K562 (cell line): ENCODE measurements at regions not wholly inside any gene's neighbourhood (a gene's known extent, or its start where the extent isn't known, plus 50 kb on each side); places are given as distances from the start of the nearest gene placed in this dataset.
A peak's percentile ranks its signal among the peaks of the same experiment; 100 is the strongest.

Source experiments
- BACH1 ChIP-seq: fragments of 200-800 bp; sonication (Bioruptor generic); IDR thresholded peaks from 2 replicates; pipeline ENCODE4 v1.6.1; 2016; ENCODE audit warnings: missing genetic modification characterization, missing compliant biosample characterization
- BDP1 ChIP-seq: IDR thresholded peaks from 3 replicates; pipeline ENCODE4 v1.6.1; 2011; ENCODE audit not compliant: insufficient read length, insufficient read depth
- BRD9 ChIP-seq: fragments of 450-650 bp; IDR thresholded peaks from 2 replicates; pipeline ENCODE4 v1.6.1; 2018; ENCODE audit warnings: low read depth; ENCODE audit not compliant: partially characterized antibody
- CBFA2T3 ChIP-seq: fragments of 450-650 bp; IDR thresholded peaks from 2 replicates; pipeline ENCODE4 v1.6.1; 2017
- CBX1 ChIP-seq: sonication (generic); IDR thresholded peaks from 2 replicates; pipeline ENCODE4 v1.6.1; 2016; ENCODE audit warnings: antibody characterized with exemption, low read depth, mild to moderate bottlenecking
- CREM ChIP-seq: IDR thresholded peaks from 2 replicates; pipeline ENCODE4 v1.6.1; 2014; ENCODE audit warnings: antibody characterized with exemption, low read depth
- FOSL1 ChIP-seq: fragments of 200-800 bp; sonication (Bioruptor generic); conservative IDR thresholded peaks from 2 replicates; pipeline ENCODE4 v1.6.1; 2016; ENCODE audit warnings: missing genetic modification characterization, missing compliant biosample characterization
- HDAC1 ChIP-seq, 2 experiments: fragments of 450-650 bp; IDR thresholded peaks; 2 replicates each; pipeline ENCODE4 v1.6.1; 2016 to 2017; ENCODE audit warnings: inconsistent platforms in 1 of 2, mild to moderate bottlenecking in 1 of 2, moderate library complexity in 1 of 2
- HOMEZ ChIP-seq: fragments of 250-450 bp; sonication (Bioruptor Pico); IDR thresholded peaks from 2 replicates; pipeline ENCODE4 v1.4.0; 2020; ENCODE audit warnings: mild to moderate bottlenecking, moderate library complexity
- JUND ChIP-seq, 2 experiments: IDR thresholded peaks; 2 replicates in 1 of 2; 3 replicates in 1 of 2; pipeline ENCODE4 v1.6.1; 2011; ENCODE audit warnings: borderline replicate concordance in 2 of 2, low read depth in 2 of 2, low read length in 2 of 2, improper control_type of control experiment in 1 of 2, missing biosample characterization in 1 of 2, missing genetic modification characterization in 1 of 2, missing genetic modification reagents in 1 of 2
- KAT8 ChIP-seq: fragments of 450-650 bp; IDR thresholded peaks from 2 replicates; pipeline ENCODE4 v1.6.1; 2016; ENCODE audit warnings: low read depth, mild to moderate bottlenecking
- NCOA4 ChIP-seq: fragments of 450-650 bp; IDR thresholded peaks from 2 replicates; pipeline ENCODE4 v1.6.1; 2018; ENCODE audit warnings: mild to moderate bottlenecking; ENCODE audit not compliant: partially characterized antibody
- NCOR1 ChIP-seq: fragments of 450-650 bp; IDR thresholded peaks from 2 replicates; pipeline ENCODE4 v1.6.1; 2016; ENCODE audit warnings: mild to moderate bottlenecking, moderate library complexity
- NRF1 ChIP-seq, 2 experiments: fragments of 450-650 bp; IDR thresholded peaks in 1 of 2; conservative IDR thresholded peaks in 1 of 2; 2 replicates each; pipeline ENCODE4 v1.6.1; 2014; ENCODE audit warnings: mild to moderate bottlenecking in 2 of 2
- NUFIP1 ChIP-seq: fragments of 450-650 bp; IDR thresholded peaks from 2 replicates; pipeline ENCODE4 v1.6.1; 2018; ENCODE audit not compliant: partially characterized antibody
- PHTF2 ChIP-seq: fragments of 250-450 bp; sonication (Bioruptor Pico); IDR thresholded peaks from 2 replicates; pipeline ENCODE4 v1.5.0; 2021; ENCODE audit warnings: mild to moderate bottlenecking
- RAD21 ChIP-seq, 2 experiments: fragments of 250-450 bp in 1 of 2; fragments of 450-650 bp in 1 of 2; sonication (Bioruptor Pico) in 1 of 2; formaldehyde crosslinking in 1 of 2; IDR thresholded peaks in 1 of 2; conservative IDR thresholded peaks in 1 of 2; 2 replicates each; pipeline versions ENCODE4 v1.4.0 to v1.8.0; 2020 to 2022; ENCODE audit warnings: mild to moderate bottlenecking in 2 of 2, moderate library complexity in 1 of 2
- SAFB ChIP-seq: fragments of 200-400 bp; formaldehyde crosslinking; IDR thresholded peaks from 2 replicates; pipeline ENCODE4 v1.6.1; 2017; ENCODE audit warnings: low read depth, low read length, borderline replicate concordance
- SMARCA5 ChIP-seq: fragments of 450-650 bp; IDR thresholded peaks from 2 replicates; pipeline ENCODE4 v1.6.1; 2016
- SMARCB1 ChIP-seq: IDR thresholded peaks from 2 replicates; pipeline ENCODE4 v1.6.1; 2011; ENCODE audit warnings: improper control_type of control experiment, low read depth; ENCODE audit not compliant: insufficient read length
- SOX6 ChIP-seq: fragments of 450-650 bp; IDR thresholded peaks from 2 replicates; pipeline ENCODE4 v1.6.1; 2014; ENCODE audit warnings: mild to moderate bottlenecking
- SREBF2 ChIP-seq: sonication (generic); formaldehyde crosslinking; IDR thresholded peaks from 2 replicates; pipeline ENCODE4 v1.4.0; 2020; ENCODE audit warnings: mild to moderate bottlenecking, missing genetic modification reagents
- TAL1 ChIP-seq: fragments of 450-650 bp; IDR thresholded peaks from 2 replicates; pipeline ENCODE4 v1.6.1; 2016; ENCODE audit warnings: mild to moderate bottlenecking
- ZKSCAN1 ChIP-seq: fragments of 150-350 bp; IDR thresholded peaks from 2 replicates; pipeline ENCODE4 v1.6.1; 2016; ENCODE audit warnings: low read depth, low read length
- ZNF277 ChIP-seq: fragments of 250-450 bp; sonication (Bioruptor Pico); IDR thresholded peaks from 2 replicates; pipeline ENCODE4 v1.8.0; 2022; ENCODE audit warnings: inconsistent platforms, mild to moderate bottlenecking, moderate library complexity, borderline replicate concordance
- TF ChIP-seq, protein P1 (sequence below): IDR thresholded peaks from 2 replicates; pipeline ENCODE4 v1.6.1; 2014; ENCODE audit warnings: antibody characterized with exemption
- TF ChIP-seq, protein P2 (sequence below): sonication (generic); formaldehyde crosslinking; IDR thresholded peaks from 2 replicates; pipeline ENCODE4 v1.8.1; 2023; ENCODE audit warnings: mild to moderate bottlenecking, missing genetic modification reagents, moderate library complexity

GRCh38 chr5:36417221-36417620 lies 115.5 kb upstream of the RANBP3L start (continued):
- TF ChIP-seq FOSL1 (tag), result peak; percentile 62
- no peak for TF ChIP-seq ZNF277 (CRISPR knock-in tag)
- peak in 1 of 2 experiments; percentile 75; a peak in 2 of 4 replicates for TF ChIP-seq HDAC1 (IDR thresholded peaks at IDR 0.05)
- 0 out of 2 replicates have a peak, but pooled peaks have one; percentile 29 for TF ChIP-seq BACH1 (tag)
- TF ChIP-seq, protein P1, sequence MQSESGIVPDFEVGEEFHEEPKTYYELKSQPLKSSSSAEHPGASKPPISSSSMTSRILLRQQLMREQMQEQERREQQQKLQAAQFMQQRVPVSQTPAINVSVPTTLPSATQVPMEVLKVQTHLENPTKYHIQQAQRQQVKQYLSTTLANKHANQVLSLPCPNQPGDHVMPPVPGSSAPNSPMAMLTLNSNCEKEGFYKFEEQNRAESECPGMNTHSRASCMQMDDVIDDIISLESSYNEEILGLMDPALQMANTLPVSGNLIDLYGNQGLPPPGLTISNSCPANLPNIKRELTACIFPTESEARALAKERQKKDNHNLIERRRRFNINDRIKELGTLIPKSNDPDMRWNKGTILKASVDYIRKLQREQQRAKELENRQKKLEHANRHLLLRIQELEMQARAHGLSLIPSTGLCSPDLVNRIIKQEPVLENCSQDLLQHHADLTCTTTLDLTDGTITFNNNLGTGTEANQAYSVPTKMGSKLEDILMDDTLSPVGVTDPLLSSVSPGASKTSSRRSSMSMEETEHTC, result no peak
- no peak for TF ChIP-seq CBX1
- TF ChIP-seq JUND (IDR thresholded peaks at IDR 0.05; ENCODE audit: borderline replicate concordance, low read depth, low read length), result peak; percentile 23; the same call in 1 of the 2 replicates
- peak; percentile 64; the same call in 1 of the 3 replicates for TF ChIP-seq JUND (tag; IDR thresholded peaks at IDR 0.05; ENCODE audit: borderline replicate concordance, low read depth, low read length)
- TF ChIP-seq CBFA2T3, result 0 out of 2 replicates have a peak, but pooled peaks have one; percentile 37
- TF ChIP-seq SREBF2 (CRISPR knock-in tag), result no peak
- peak in 1 of 2 experiments; percentile 33; a peak in 1 of 4 replicates for TF ChIP-seq RAD21 (CRISPR knock-in tag; conservative IDR thresholded peaks at IDR 0.05 in 1 of 2, IDR thresholded peaks at IDR 0.05 in 1 of 2)
- TF ChIP-seq SMARCA5, result no peak
- no peak for TF ChIP-seq SMARCB1
- no peak for TF ChIP-seq NCOA4
- TF ChIP-seq SAFB, result no peak
- TF ChIP-seq TAL1, result 0 out of 2 replicates have a peak, but pooled peaks have one; percentile 14
- no peak for TF ChIP-seq KAT8
- TF ChIP-seq CREM, result peak; percentile 62
- no peak for TF ChIP-seq SOX6
- no peak for TF ChIP-seq NUFIP1
- TF ChIP-seq ZKSCAN1, result no peak
- TF ChIP-seq NCOR1, result no peak
- TF ChIP-seq PHTF2 (CRISPR knock-in tag), result no peak
- no peak for TF ChIP-seq HOMEZ (CRISPR knock-in tag)
- TF ChIP-seq NRF1 (conservative IDR thresholded peaks at IDR 0.05 in 1 of 2, IDR thresholded peaks at IDR 0.05 in 1 of 2), result no peak
- TF ChIP-seq, protein P2, sequence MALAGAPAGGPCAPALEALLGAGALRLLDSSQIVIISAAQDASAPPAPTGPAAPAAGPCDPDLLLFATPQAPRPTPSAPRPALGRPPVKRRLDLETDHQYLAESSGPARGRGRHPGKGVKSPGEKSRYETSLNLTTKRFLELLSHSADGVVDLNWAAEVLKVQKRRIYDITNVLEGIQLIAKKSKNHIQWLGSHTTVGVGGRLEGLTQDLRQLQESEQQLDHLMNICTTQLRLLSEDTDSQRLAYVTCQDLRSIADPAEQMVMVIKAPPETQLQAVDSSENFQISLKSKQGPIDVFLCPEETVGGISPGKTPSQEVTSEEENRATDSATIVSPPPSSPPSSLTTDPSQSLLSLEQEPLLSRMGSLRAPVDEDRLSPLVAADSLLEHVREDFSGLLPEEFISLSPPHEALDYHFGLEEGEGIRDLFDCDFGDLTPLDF (CRISPR knock-in tag), result no peak
- no peak for TF ChIP-seq BDP1
- TF ChIP-seq BRD9, result no peak
